ENCODE measurements at regions not wholly inside any gene's neighbourhood (a gene's known extent, or its start where the extent isn't known, plus 50 kb on each side); places are given as distances from the start of the nearest gene placed in this dataset.

- TF ChIP-seq, protein P1, sequence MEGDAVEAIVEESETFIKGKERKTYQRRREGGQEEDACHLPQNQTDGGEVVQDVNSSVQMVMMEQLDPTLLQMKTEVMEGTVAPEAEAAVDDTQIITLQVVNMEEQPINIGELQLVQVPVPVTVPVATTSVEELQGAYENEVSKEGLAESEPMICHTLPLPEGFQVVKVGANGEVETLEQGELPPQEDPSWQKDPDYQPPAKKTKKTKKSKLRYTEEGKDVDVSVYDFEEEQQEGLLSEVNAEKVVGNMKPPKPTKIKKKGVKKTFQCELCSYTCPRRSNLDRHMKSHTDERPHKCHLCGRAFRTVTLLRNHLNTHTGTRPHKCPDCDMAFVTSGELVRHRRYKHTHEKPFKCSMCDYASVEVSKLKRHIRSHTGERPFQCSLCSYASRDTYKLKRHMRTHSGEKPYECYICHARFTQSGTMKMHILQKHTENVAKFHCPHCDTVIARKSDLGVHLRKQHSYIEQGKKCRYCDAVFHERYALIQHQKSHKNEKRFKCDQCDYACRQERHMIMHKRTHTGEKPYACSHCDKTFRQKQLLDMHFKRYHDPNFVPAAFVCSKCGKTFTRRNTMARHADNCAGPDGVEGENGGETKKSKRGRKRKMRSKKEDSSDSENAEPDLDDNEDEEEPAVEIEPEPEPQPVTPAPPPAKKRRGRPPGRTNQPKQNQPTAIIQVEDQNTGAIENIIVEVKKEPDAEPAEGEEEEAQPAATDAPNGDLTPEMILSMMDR (IDR thresholded peaks at IDR 0.05): no peak
- no peak for TF ChIP-seq POLR2A (IDR thresholded peaks at IDR 0.05)
These were observed 56.7 kb upstream of the LPAR1 start for GRCh38 chr9:111094958-111095357.

Data from testis (tissue), 2 donors.